Trophoblast cell (in vitro differentiated cells and primary cell): ENCODE measurements at regions not wholly inside any gene's neighbourhood (a gene's known extent, or its start where the extent isn't known, plus 50 kb on each side); places are given as distances from the start of the nearest gene placed in this dataset.

Experiments used
- DNase-seq, 2 donors: peaks; one replicate each; pipeline ENCODE4 v3.0.0-alpha.2; 2016
- H2AFZ ChIP-seq: 2 replicates; pipeline ENCODE4 v1.6.1; 2013; ENCODE audit warnings: low read length, moderate library complexity, mild to moderate bottlenecking; ENCODE audit not compliant: insufficient read depth, poor library complexity
- H2AK5ac ChIP-seq: 2 replicates; pipeline ENCODE4 v1.6.1; 2013; ENCODE audit warnings: mild to moderate bottlenecking, low read length
- H2BK120ac ChIP-seq: 2 replicates; pipeline ENCODE4 v1.6.1; 2013; ENCODE audit warnings: low read length, mild to moderate bottlenecking, moderate library complexity; ENCODE audit not compliant: insufficient read depth, poor library complexity
- H2BK12ac ChIP-seq: 2 replicates; pipeline ENCODE4 v1.6.1; 2013; ENCODE audit warnings: mild to moderate bottlenecking, low read length, moderate library complexity
- H2BK5ac ChIP-seq: 2 replicates; pipeline ENCODE4 v1.6.1; 2013; ENCODE audit warnings: low read length, low read depth, moderate library complexity, mild to moderate bottlenecking; ENCODE audit not compliant: poor library complexity
- H3K14ac ChIP-seq: 2 replicates; pipeline ENCODE4 v1.6.1; 2013; ENCODE audit warnings: mild to moderate bottlenecking, low read length
- H3K18ac ChIP-seq: 2 replicates; pipeline ENCODE4 v1.6.1; 2013; ENCODE audit warnings: mild to moderate bottlenecking, low read length
- H3K23ac ChIP-seq: 2 replicates; pipeline ENCODE4 v1.6.1; 2013; ENCODE audit warnings: low read length
- H3K27ac ChIP-seq: 2 replicates; pipeline ENCODE4 v1.5.1; 2013; ENCODE audit warnings: low read depth, mild to moderate bottlenecking, inconsistent platforms, low read length, moderate library complexity
- H3K27me3 ChIP-seq: 2 replicates; pipeline ENCODE4 v1.6.1; 2013; ENCODE audit warnings: inconsistent platforms, mild to moderate bottlenecking, low read length, moderate library complexity; ENCODE audit not compliant: insufficient read depth
- H3K36me3 ChIP-seq, 2 experiments: 1 replicate in 1 of 2; 2 replicates in 1 of 2; pipeline ENCODE4 v1.6.1; 2013; ENCODE audit warnings: low read length in 2 of 2, mild to moderate bottlenecking in 2 of 2, moderate library complexity in 1 of 2; ENCODE audit not compliant: insufficient read depth in 2 of 2, control insufficient read depth in 1 of 2
- H3K4ac ChIP-seq: 2 replicates; pipeline ENCODE4 v1.6.1; 2013; ENCODE audit warnings: low read depth, mild to moderate bottlenecking, low read length, moderate library complexity
- H3K4me1 ChIP-seq, 2 experiments: 1 replicate in 1 of 2; 2 replicates in 1 of 2; pipeline ENCODE4 v1.6.1; 2013; ENCODE audit warnings: low read length in 2 of 2, mild to moderate bottlenecking in 2 of 2, moderate library complexity in 1 of 2; ENCODE audit not compliant: insufficient read depth in 2 of 2, control insufficient read depth in 1 of 2
- H3K4me2 ChIP-seq: 2 replicates; pipeline ENCODE4 v1.6.1; 2013; ENCODE audit warnings: inconsistent platforms, mild to moderate bottlenecking, low read length, moderate library complexity
- H3K4me3 ChIP-seq: 2 replicates; pipeline ENCODE4 v1.5.1; 2013; ENCODE audit warnings: mild to moderate bottlenecking, low read depth, low read length, inconsistent platforms
- H3K79me1 ChIP-seq: one replicate; pipeline ENCODE4 v1.6.1; 2013; ENCODE audit warnings: low read length
- H3K79me2 ChIP-seq: 2 replicates; pipeline ENCODE4 v1.6.1; 2013; ENCODE audit warnings: low read length, mild to moderate bottlenecking; ENCODE audit not compliant: control insufficient read depth, insufficient read depth, poor library complexity
- H3K9ac ChIP-seq: 2 replicates; pipeline ENCODE4 v1.6.1; 2013; ENCODE audit warnings: mild to moderate bottlenecking, low read length
- H3K9me3 ChIP-seq: 2 replicates; pipeline ENCODE4 v1.6.1; 2013; ENCODE audit warnings: low read depth, mild to moderate bottlenecking, control low read depth, inconsistent platforms, low read length; ENCODE audit not compliant: insufficient read depth
- H4K12ac ChIP-seq: 2 replicates; pipeline ENCODE4 v1.6.1; 2013; ENCODE audit warnings: low read depth, mild to moderate bottlenecking, low read length, moderate library complexity
- H4K8ac ChIP-seq: 2 replicates; pipeline ENCODE4 v1.6.1; 2013; ENCODE audit warnings: low read depth, mild to moderate bottlenecking, low read length, moderate library complexity
- H4K91ac ChIP-seq: one replicate; pipeline ENCODE4 v1.6.1; 2013; ENCODE audit warnings: low read depth, mild to moderate bottlenecking, low read length, moderate library complexity
- WGBS: extraction: QIAGEN DNeasy Blood & Tissue Kit; methylation state at CpG from one replicate; pipeline ENCODE4 v1.1.7; 2013; ENCODE audit warnings: missing lambda C conversion rate; ENCODE audit not compliant: insufficient read length, insufficient coverage; ENCODE audit errors: extremely low coverage; 5-methylcytosine and 5-hydroxymethylcytosine counted together

DNA sequence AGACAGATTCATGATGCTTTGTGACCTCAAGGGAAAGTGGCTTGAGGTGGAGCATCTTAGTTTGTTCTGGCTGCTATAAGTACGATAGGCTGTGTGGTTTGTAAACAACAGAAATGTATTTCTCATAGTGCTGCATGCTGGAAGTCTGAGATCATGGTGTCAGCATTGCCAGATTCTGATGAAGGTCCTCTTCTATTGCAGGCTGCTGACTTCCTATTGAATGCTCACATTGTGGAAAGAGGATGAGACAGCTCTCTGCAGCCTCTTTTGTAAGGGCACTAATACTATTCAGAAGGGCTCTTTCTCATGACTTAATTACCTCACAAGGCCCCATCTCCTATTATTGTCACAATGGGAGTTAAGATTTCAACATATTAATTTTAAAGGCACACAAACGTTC lies 1674.0 kb upstream of the PCDH7 start:
- H3K23ac ChIP-seq: no peak overlapping the region
- no peak overlapping the region for H2AK5ac ChIP-seq
- H3K14ac ChIP-seq: no peak overlapping the region
- no CpG with 5 or more reads among the region's 2 CpGs for WGBS
- H2BK120ac ChIP-seq: no peak overlapping the region
- no peaks in the 10 kb centered on the region for H3K27me3 ChIP-seq
- no peaks in the 10 kb centered on the region for H3K79me1 ChIP-seq
- H3K18ac ChIP-seq: no peak overlapping the region
- H3K4me2 ChIP-seq: no peak overlapping the region
- no peak overlapping the region for H4K12ac ChIP-seq
- H2AFZ ChIP-seq: no peak overlapping the region
- no peak for DNase-seq
- no peak overlapping the region for H3K9ac ChIP-seq
- H3K4ac ChIP-seq: no peak overlapping the region
- H3K36me3 ChIP-seq: no peaks in the 10 kb centered on the region
- no peaks in the 10 kb centered on the region for H3K4me1 ChIP-seq
- no peak overlapping the region for H3K27ac ChIP-seq
- H3K9me3 ChIP-seq: no peaks in the 10 kb centered on the region
- no peak overlapping the region for H4K8ac ChIP-seq
- no peaks in the 10 kb centered on the region for H3K79me2 ChIP-seq
- no peak overlapping the region for H3K4me3 ChIP-seq
- H2BK12ac ChIP-seq: no peak overlapping the region
- H2BK5ac ChIP-seq: no peak overlapping the region
- H4K91ac ChIP-seq: no peak overlapping the region

- H2AK5ac ChIP-seq: no peak overlapping the region
- no peaks in the 10 kb centered on the region for H3K4me1 ChIP-seq
- no peak overlapping the region for H4K8ac ChIP-seq
- H3K79me1 ChIP-seq: no peaks in the 10 kb centered on the region
- H3K23ac ChIP-seq: no peak overlapping the region
- DNase-seq: no peak
- H3K36me3 ChIP-seq: no peaks in the 10 kb centered on the region
- H3K4ac ChIP-seq: no peak overlapping the region
- H2AFZ ChIP-seq: no peak overlapping the region
- H3K4me3 ChIP-seq: no peak overlapping the region
- no peak overlapping the region for H3K9ac ChIP-seq
- H3K79me2 ChIP-seq: no peaks in the 10 kb centered on the region
- H2BK120ac ChIP-seq: no peak overlapping the region
- H3K27me3 ChIP-seq: no peaks in the 10 kb centered on the region
- no peak overlapping the region for H3K4me2 ChIP-seq
- no peak overlapping the region for H3K18ac ChIP-seq
- H3K14ac ChIP-seq: no peak overlapping the region
- no peak overlapping the region for H3K27ac ChIP-seq
- no peak overlapping the region for H4K91ac ChIP-seq
- no peak overlapping the region for H4K12ac ChIP-seq
- H2BK12ac ChIP-seq: no peak overlapping the region
- no CpG with 5 or more reads among the region's 2 CpGs for WGBS
- H3K9me3 ChIP-seq: no peaks in the 10 kb centered on the region
- no peak overlapping the region for H2BK5ac ChIP-seq
These were observed 1673.4 kb upstream of the PCDH7 start for GRCh38 chr4:29046781-29047180.

GRCh38 chr4:29047341-29048041 lies 1672.7 kb upstream of the PCDH7 start:
- Histone ChIP-seq H3K79me2 (no peaks in the 10 kb centered on the region), H3K4me1 (no peaks in the 10 kb centered on the region), H2AFZ (no peak overlapping the region), H4K8ac (no peak overlapping the region), H3K27ac (no peak overlapping the region), H2BK12ac (no peak overlapping the region), H2AK5ac (no peak overlapping the region), H3K4ac (no peak overlapping the region), H3K79me1 (no peaks in the 10 kb centered on the region), H3K27me3 (no peaks in the 10 kb centered on the region), H3K14ac (no peak overlapping the region), H3K9ac (no peak overlapping the region), H3K4me3 (no peak overlapping the region), H4K12ac (no peak overlapping the region), H2BK120ac (no peak overlapping the region), H2BK5ac (no peak overlapping the region), H3K4me2 (no peak overlapping the region), H4K91ac (no peak overlapping the region), H3K36me3 (no peaks in the 10 kb centered on the region), H3K9me3 (no peaks in the 10 kb centered on the region), H3K18ac (no peak overlapping the region), H3K23ac (no peak overlapping the region)
- no peak for DNase-seq
- no CpG with 5 or more reads among the region's 28 CpGs for WGBS

DNA sequence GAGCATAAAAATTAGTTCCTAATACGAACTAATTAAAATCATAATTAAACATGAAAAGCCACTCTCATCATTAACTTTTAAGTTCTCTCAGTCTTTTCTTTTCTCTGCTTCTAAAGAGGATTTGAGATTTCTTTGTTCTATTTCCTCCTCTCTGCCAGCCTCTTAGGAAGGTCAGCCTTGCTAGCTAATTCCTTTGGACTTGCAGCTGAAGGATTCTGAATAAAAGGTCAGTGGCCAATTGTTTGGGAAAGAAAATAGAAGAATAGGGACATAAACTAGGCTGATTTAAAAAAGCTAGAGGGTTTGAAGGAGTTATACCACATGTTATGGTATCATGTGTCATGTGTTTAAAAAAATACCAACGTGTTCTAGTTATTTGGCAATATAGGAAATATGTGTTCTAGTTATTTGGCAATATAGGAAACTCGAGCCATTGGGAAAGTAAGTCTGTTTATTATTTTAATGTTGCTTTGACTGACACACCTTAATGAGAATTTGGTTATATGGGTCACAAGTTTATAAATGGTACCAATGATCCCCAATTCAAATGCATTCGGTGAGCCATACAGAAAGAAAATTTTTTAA lies 1668.7 kb upstream of the PCDH7 start:
- Histone ChIP-seq H3K4me3 (no peak overlapping the region), H3K9me3 (no peaks in the 10 kb centered on the region), H4K12ac (no peak overlapping the region), H2BK12ac (no peak overlapping the region), H3K79me2 (no peaks in the 10 kb centered on the region), H3K79me1 (no peaks in the 10 kb centered on the region), H4K8ac (no peak overlapping the region), H3K27ac (no peak overlapping the region), H4K91ac (no peak overlapping the region), H2BK5ac (no peak overlapping the region), H2AK5ac (no peak overlapping the region), H2AFZ (no peak overlapping the region), H3K4ac (no peak overlapping the region), H3K9ac (no peak overlapping the region), H3K4me2 (no peak overlapping the region), H2BK120ac (no peak overlapping the region), H3K27me3 (no peaks in the 10 kb centered on the region), H3K23ac (no peak overlapping the region), H3K18ac (no peak overlapping the region), H3K36me3 (no peaks in the 10 kb centered on the region), H3K14ac (no peak overlapping the region), H3K4me1 (no peaks in the 10 kb centered on the region)
- DNase-seq: no peak
- no CpG with 5 or more reads among the region's 4 CpGs for WGBS
